ENCODE measurements at regions not wholly inside any gene's neighbourhood (a gene's known extent, or its start where the extent isn't known, plus 50 kb on each side); places are given as distances from the start of the nearest gene placed in this dataset.

DNA sequence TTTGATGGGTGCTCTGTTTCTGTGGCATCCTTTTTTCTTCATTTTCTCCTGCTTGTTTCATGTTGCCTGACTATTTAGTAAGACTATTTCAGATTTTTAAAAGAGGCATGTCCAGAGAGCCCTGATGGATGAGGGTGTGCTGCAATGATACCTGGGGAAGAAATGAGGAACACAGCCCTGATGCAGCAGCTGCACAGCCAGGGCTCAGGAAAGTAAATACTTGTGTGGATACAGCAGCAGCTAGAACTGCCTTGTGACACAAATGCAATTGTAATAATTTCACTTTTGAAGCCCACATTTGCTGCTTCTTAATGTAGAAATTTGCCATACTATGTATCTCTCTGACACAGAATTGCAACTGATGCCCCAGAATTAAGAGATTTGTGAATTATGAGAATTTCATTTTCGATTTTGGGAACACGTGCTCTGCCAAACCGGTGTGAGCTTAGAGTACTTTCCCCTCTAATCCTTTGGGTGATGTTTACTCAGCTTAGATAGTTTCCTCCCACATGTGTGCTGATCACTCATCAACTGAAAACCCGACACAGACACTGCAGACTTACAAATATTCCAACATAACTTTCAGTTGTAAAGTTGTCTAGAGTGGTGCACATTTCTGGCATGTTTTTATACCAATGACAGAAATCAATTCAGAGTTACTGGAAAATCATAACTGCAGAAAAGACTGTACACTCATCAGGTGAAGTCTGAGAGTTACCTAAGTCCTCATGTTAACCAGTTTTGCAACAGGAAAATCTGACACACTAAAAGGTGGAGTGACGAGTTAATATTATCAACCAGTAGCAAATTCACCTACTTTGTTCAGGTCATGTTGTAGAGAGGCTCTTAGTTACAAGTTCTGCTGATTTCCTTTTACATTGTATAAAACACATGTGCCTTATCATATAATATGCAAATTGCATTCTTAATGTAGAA is 383.4 kb downstream of the CBLN2 start:
- TF ChIP-seq, protein P1, sequence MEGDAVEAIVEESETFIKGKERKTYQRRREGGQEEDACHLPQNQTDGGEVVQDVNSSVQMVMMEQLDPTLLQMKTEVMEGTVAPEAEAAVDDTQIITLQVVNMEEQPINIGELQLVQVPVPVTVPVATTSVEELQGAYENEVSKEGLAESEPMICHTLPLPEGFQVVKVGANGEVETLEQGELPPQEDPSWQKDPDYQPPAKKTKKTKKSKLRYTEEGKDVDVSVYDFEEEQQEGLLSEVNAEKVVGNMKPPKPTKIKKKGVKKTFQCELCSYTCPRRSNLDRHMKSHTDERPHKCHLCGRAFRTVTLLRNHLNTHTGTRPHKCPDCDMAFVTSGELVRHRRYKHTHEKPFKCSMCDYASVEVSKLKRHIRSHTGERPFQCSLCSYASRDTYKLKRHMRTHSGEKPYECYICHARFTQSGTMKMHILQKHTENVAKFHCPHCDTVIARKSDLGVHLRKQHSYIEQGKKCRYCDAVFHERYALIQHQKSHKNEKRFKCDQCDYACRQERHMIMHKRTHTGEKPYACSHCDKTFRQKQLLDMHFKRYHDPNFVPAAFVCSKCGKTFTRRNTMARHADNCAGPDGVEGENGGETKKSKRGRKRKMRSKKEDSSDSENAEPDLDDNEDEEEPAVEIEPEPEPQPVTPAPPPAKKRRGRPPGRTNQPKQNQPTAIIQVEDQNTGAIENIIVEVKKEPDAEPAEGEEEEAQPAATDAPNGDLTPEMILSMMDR (IDR thresholded peaks at IDR 0.05), result no peak
- no peak for TF ChIP-seq POLR2A (IDR thresholded peaks at IDR 0.05)
- TF ChIP-seq EP300 (IDR thresholded peaks at IDR 0.05), result no peak

Measured in tibial nerve (tissue), 4 donors.